ENCODE measurements at regions not wholly inside any gene's neighbourhood (a gene's known extent, or its start where the extent isn't known, plus 50 kb on each side); places are given as distances from the start of the nearest gene placed in this dataset.
"Not testable (repeated sequence)": the region's sequence is repeated elsewhere in the genome, so short reads cannot be mapped to it uniquely, and the experiment has no call there.

DNA sequence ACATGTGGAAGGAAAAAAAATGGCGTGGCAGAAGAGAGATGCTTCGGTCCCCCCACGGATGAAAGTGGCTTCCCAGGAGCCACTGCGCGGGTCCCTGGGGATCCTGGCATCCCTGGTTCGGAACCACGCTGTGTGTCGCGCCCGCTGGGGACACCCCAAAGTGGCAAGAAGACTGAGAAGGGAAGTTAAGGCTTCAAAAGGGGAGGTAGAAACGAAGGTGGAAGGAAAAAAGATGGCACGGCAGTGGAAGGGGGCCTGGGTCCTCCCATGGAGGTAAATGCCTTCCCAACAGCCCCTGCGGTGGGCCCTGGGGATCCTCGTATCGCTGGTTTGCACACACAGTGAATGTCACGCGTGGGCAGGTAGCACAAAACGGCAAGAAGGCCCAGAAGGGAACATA lies 281.7 kb downstream of the ALG10 start:
- DNase-seq: no peak

DNA sequence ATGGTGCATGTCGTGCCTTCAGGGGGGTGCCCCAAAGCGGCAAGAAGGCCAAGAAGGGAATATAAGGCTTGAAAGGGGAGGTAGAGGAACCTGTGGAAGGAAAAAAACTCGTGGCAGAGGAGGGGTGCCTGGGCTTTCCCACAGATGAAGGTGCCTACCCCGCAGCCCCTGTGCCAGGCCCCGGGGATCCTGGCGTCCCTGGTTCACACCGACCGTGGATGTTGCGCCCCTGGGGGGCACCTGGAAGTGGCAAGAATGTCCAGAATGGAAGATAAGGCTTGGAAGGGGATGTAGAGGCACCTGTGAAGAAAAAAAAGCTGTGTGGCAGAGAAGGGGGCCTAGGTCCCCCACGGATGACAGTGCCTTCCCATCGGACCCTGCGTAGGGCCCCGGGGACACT lies 282.2 kb downstream of the ALG10 start:
- DNase-seq: no peak

DNA sequence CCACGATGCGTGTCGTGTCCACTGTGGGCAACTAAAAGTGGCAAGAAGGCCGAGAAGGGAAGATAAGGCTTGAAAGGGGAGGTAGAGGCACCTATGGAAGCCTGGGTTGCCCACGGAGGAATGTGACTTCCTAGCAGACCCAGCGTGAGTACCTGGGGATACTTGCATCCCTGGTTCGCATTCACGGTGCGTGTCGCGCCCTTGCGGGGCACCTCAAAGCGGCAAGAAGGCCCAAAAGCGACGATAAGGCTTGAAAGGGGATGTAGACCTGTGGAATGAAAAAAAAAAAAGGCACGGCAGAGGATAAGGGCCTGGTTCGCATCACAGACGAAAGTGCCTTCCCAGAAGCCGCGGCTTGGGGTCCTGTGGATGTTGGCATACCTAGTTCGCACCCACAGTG lies 282.9 kb downstream of the ALG10 start:
- DNase-seq: no peak

DNA sequence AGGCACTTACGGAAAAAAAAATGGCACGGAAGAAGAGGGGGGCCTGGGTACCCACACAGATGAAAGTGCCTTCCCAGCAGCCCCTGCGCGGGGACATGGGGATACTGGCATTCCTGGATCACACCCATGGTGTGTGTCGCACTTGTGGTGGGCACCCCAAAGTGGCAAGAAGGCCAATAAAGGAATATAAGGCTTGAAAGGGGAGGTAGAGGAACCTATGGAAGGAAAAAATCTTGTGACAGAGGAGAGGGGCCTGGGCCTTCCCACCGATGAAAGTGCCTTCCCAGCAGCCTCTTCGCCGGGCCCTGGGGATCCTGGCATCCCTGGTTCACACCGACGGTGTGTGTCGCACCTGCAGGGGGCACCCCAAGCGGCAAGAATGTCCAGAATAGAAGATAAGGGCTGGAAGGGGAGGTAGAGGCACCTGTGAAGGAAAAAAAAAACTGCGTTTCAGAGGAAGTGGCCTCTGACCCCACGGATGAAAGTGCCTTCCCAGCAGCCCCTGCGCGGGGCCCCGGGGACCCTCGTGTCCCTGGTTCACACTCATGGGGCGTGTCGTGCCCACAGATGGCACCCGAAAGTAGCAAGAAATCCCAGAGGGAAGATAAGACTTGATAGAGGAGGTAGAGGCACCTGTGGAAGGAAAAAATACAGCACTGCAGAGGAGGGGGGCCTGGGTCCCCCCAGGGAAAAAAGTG lies 284.0 kb downstream of the ALG10 start:
- DNase-seq: no peak

DNA sequence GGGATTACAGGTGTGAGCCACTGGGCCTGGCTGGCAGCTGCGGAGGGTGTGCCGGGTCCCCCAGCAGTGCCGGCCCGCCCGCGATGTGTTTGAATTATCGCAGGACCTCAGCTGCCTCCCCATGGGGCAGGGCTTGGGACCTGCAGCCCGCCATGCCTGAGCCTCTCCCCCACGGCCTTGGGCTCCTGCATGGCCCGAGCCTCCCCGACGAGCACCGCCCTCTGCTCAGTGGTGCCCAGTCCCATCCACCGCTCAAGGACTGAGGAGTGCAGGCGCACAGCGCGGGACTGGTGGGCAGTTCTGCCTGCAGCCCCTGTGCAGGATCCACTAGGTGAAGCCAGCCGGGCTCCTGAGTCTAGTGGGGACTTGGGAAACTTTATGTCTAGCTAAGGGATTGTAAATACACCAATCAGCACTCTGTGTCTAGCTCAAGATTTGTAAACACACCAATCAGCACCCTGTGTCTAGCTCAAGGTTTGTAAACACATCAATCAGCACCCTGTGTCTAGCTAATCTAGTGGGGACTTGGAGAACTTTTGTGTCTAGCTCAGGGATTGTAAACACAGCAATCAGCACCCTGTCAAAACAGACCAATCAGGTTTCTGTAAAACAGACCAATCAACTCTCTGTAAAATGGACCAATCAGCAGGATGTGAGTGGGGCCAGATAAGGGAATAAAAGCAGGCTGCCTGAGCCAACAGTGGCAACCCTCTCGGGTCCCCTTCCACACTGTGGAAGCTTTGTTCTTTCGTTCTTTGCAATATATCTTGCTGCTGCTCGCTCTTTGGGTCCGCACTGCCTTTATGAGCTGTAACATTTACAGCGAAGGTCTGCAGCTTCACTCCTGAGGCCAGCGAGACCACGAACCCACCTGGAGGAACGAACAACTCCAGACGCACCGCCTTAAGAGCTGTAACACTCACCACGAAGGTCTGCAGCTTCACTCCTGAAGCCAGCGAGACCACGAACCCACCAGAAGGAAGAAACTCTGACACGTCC lies 287.8 kb downstream of the ALG10 start:
- not testable (repeated sequence) for DNase-seq

DNA sequence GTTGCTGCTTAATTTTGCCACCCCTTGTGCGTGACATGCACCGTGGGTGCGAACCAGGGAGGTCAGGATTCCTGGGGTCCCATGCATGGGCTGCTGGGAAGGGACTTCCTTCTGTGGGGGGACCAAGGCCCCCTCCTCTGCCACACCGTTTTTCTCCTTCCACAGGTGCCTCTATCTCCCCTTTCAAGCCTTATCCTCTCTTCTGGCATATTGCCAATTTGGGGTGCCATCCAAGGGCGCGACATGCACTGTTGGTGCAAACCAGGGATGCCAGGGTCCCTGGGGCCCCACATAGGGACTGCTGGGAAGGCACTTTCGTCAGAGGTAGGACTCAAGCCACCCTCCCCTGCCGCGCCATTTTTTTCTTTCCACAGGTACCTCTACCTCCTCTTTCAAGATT lies 289.0 kb downstream of the ALG10 start:
- no peak for DNase-seq

DNA sequence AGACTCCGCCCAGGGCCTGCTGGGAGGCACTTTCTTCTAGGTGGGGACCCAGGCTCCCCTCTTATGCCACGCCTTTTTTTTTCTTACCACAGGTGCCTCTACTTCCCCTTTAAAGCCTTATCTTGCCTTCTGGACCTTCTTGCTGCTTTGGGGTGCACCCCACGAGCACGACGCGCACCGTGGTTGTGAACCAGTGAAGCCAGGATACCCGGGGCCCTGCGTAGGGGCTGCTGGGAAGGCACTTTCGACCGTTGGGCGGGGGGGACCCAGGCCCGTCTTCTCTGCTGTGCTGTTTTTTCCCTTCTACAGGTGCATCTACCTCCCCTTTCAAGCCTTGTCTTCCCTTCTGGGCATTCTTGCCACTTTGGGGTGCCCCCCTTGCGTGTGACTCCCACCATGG lies 305.4 kb downstream of the ALG10 start:
- DNase-seq: no peak

DNA sequence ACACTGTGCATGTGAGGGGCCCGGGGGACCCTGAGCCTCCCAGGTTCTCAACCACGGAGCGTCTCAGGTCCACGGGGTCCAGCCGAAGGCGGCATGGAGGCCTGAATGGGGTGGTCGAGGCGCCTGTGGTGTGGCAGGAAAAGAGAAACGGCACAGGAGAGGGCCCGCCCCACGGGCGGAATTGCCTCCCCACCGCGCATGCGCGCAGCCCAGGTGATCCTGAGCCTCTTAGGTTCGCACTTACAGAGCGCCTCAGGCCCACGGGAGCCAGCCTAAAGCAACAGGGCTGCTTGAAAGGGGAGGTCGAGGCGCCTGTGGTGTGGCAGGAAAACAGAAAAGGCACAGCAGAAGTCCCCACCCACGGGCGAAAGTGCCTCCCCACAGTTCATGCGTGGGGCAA lies 311.0 kb downstream of the ALG10 start:
- no peak for DNase-seq

DNA sequence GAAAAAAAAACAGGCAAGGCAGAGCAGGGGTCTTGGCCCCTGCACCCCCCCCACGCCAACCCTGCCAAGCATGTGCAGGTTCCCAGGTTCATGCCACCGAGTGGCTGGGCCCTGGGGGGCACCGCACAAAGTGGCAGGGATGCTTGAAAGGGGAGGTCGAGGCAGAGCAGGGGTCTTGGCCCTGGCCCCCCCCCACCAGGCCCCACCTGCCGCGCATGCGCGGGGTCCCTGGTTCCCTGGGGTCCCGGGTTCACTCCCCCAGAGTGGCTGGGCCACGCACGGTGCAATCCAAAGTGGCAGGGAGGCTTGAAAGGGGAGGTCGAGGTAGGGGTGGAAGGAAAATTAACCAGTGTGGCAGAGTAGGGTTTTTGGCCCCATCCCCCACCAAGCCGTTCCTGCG lies 312.2 kb downstream of the ALG10 start:
- no peak for DNase-seq

DNA sequence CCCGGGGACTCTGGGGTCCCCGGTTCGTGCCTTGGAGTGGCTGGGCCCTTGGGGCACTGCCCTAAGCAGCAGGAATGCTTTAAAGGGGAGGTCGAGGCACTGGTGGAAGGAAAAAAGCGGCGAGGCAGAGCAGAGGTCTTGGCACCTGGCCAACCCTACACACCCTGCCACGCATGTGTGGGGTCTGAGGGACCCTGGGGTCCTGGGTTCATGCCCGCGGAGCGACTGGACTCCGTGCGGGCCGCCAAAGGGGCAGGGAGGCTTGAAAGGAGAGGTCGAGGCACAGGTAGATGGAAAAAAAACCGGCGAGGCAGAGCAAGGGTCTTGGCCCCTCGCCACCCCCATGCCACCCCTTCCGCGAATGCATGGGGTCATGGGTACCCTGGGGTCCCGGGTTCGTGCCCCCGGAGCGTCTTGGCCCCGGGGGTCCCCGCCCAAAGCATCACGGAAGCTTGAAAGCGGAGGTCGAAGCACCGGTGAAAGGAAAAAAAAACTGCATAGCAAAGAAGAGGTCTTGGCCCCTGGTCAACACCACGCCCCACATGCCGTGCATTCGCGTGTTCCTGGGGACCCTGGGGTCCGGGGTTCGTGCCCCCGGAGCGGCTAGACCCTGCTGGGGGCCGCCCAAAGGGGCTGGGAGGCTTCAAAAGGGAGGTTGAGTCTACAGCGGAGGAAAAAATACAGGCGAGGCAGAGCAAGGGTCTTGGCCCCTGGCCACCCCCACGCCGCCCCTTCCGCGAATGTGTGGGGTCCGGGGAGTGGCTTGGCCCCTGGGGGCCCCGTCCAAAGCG lies 312.9 kb downstream of the ALG10 start:
- DNase-seq: no peak

DNA sequence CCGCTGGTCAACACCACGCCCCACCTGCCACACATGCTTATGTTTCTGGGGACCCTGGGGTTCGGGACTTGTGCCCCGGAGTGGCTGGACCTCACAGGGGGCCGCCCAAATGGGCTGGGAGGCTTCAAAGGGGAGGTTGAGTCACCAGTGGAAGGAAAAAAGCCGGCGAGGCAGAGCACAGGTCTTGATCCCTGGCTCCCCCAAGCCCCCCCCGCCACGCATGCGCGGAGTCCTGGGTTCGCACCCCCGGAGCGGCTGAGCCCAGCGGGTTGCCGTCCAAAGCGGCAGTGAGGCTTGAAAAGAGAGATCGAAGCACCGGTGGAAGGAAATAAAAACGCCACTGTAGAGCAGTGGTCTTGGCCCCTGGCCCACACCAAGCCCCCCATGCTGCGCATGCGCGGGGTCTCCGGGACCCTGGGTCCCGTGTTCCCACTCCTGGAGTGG lies 313.5 kb downstream of the ALG10 start:
- no peak for DNase-seq

DNA sequence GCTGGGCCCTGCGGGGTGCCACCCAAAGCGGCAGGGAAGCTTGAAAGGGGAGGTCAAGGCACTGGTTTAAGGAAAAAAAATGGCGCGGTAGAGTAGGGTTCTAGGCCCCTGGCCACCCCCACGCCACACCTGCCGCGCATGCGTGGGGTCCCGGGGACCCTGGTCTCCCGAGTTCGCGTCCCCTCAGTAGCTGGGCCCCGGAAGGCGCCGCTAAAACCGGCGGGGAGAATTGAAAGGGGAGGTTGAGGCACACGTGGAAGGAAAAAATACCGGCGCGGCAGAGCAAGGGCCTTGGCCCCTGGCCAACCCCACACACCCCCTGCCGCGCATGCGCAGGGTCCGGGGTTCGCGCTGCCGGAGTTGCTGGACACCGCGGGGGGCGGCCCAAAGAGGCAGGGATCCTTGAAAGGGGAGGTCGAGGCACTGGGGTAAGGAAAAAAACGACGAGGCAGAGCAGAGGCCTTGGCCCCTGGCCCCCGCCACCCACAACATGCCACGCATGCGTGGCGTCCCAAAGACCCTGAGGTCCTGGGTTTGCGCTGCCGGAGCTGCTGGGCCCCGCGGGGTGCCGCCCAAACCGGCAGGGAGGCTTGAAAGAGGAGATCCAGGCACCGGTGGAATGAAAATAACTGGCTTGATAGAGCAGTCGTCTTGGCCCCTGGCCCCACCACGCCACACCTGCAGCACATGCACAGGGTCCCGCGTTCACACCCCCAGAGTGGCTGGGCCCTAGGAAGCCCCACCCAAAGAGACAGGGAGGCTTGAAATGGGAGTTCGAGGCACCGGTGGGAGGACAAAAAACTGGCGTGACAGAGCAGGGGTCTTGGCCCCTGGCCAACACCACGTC lies 314.5 kb downstream of the ALG10 start:
- no peak for DNase-seq

DNA sequence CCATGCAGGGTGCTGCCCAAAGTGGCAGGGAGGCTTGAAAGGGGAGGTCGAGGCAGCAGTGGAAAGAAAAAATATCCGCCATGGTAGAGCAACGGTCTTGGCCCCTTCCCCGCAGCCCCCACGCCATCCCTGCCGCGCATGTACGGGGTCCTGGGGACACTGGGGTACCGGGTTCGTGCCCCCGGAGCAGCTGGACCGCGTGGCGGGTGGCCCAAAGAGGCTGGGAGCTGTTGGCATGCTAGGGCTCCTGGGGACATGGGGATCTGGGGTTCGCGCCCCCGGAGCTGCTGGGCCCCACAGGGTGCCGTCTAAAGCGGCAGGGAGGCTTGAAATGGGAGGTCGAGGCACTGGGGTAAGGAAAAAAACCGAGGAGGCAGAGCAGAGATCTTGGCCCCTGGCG lies 316.5 kb downstream of the ALG10 start:
- no peak for DNase-seq

DNA sequence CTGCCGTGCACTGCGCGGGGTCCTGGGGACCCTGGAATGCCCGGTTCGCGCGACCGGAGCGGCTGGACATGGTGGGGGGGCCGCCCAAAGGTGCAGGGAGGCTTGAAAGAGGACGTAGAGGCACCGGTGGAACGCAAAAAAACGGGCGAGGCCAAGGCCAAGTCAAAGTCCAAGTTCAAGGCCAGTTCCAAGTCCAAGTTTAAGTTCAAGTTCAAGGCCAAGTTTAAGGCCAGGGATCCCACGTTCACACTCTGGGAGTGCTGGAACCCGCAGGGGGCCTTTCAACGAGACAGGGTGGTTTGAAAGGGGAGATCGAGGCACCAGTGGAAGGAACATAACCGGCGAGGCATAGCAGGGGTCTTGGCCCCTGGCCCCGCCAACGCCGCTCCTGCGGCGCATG lies 317.6 kb downstream of the ALG10 start:
- no peak for DNase-seq

DNA sequence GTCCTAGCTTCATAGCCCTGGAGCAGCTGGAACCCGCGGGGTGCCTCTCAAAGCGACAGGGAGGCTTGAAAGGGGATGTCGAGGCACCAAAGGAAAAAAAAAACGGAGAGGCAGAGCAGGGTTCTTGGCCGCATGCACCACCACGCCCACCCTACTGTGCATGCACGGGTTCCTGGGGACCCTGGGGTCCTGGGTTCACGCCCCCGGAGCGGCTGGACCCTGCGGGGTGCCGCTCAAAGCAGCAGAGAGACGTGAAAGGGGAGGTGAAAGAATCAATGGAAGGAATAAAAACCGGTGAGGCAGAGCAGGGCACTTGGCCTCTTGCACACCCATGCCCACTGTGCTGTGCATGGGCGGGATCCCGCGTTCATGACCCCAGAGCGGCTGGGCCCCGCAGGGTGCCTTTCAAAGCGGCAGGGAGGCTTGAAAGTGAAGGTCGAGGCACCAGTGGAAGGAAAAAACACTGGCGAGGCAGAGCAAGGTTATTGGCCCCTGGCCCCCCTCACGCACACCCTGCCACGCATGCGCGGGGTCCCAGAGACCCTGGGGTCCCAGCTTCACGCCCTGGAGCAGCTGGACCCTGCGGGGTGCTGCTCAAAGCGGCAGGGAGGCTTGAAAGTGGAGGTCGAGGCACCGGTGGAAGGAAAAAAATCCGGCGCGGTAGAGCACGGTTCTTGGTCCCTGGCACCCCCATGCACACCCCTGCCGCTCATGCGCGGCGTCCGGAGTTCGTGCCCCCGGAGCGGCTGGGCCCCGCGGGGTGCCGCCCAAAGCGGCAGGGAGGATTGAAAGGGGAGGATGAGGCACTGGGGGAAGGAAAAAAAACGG lies 318.5 kb downstream of the ALG10 start:
- no peak for DNase-seq

DNA sequence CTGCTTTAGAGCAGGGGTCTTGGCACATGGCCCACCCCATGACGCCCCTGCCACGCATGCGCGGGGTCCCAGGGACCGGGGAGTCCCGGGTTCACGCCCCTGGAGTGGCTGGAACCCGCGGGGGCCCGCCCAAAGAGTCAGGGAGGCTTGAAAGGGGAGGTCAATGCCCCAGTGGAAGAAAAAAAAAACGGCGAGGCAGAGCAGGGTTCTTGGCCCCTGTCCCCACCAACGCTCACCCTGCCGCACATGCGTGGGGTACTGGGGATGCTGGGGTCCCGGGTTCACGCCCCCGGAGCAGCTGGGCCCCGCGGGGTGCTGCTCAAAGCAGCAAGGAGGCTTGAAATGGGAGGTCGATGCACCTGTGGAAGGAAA lies 319.1 kb downstream of the ALG10 start:
- DNase-seq: no peak

DNA sequence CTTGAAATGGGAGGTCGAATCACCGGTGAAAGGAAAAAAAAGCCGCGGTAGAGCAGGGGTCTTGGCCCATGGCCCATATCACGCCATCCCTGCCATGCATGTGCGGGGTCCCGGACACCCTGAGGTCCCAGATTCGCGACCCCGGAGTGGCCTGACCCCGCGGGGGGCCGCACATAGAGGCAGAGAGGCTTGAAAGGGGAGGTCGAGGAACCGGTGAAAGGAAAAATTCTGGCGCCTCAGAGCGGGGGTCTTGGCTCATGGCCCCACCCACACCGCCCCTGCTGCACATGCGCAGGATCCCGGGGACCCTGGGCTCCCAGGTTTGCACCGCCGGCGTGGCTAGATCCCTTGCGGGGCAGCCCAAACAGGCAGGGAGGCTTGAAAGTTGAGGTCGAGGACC lies 319.8 kb downstream of the ALG10 start:
- no peak for DNase-seq

DNA sequence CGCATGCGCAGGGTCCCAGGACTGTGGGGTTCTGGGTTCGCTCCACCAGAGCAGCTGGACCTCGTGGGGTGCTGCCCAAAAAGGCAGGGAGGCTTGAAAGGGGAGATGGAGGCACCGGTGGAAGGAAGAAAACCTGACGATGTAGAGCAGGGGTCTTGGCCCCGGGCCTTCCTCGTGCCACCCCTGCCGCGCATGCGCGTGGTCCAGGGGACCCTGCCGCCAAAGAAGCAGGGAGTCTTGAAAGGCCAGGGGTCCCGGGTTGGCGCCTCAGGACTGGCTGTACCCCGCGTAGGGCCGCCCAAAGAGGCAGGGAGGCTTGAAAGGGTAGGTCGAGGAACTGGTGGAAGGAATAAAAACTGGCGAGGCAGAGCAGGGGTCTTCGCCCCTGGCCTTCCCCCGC lies 321.0 kb downstream of the ALG10 start:
- no peak for DNase-seq

DNA sequence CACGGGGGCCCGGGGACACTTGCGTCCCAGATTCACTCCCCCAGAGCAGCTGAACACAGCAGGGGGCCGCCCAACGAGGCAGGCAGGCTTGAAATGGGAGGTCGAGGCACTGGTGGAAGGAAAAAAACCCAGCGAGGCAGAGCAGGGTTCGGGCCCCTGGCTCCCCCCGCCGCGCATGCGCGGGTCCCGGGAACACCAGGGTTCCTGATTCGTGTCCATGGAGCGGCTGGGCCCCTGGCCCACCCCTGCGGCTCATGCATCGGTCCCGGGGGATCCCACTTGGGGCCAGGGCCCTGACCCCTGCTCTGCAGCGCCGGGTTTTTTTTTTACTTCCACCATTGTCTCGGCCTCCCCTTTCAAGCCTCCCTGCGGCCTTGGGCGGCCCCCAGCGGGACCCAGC lies 321.5 kb downstream of the ALG10 start:
- no peak for DNase-seq

DNA sequence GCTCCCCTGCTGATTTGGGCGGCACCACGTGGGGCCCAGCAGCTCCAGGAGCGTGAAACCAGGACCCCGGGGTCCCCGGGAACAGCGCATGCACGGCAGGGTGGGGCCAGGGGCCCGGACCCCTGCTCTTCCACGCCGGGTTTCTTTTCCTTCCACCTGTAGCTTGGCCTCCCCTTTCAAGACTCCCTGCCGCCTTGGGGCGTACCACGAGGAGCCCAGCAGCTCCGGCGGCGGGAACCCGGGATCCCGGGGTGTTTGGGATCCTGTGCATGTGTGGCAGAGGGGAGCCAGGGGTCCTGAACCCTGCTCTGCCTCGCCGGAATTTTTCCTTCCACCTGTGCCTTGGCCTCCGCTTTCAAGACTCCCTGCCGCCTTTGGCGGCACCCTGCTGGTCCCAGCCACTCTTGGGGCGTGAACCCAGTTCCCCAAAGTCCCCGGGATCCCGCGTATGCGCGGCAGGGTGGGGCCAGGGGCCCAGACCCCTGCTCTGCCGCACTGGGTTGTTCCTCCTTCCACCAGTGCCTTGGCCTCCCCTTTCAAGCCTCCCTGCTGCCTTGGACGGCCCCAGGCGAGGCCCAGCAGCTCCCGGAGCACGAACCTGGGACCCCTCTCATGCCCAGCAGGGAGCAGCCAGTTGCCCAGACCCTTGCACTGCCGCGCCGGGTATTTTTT lies 322.7 kb downstream of the ALG10 start:
- no peak for DNase-seq

Measured in muscle of back (tissue), 3 donors.